ENCODE measurements at regions not wholly inside any gene's neighbourhood (a gene's known extent, or its start where the extent isn't known, plus 50 kb on each side); places are given as distances from the start of the nearest gene placed in this dataset.

- DNase-seq (ENCODE audit: low read depth, low spot score): no peak
- Histone ChIP-seq H3K4me3 (ENCODE audit: low read depth in 2 of 2, low read length in 2 of 2) (no peak overlapping the region), H3K27ac (ENCODE audit: low read length) (no peak overlapping the region), H3K36me3 (ENCODE audit: control insufficient read depth, insufficient read depth, low read length) (no peaks in the 10 kb centered on the region), H3K9me3 (ENCODE audit: control insufficient read depth, insufficient read depth, low read depth, low read length) (no peaks in the 10 kb centered on the region), H3K27me3 (ENCODE audit: control insufficient read depth, insufficient read depth, low read length) (no peaks in the 10 kb centered on the region), H3K4me1 (ENCODE audit: control insufficient read depth, insufficient read depth, low read length) (no peaks in the 10 kb centered on the region)
- TF ChIP-seq TCF7L2 (IDR thresholded peaks at IDR 0.05; ENCODE audit: low read depth, low read length) (no peak), SIN3A (IDR thresholded peaks at IDR 0.05; ENCODE audit: borderline replicate concordance, insufficient read depth, low read depth, low read length) (no peak), REST (IDR thresholded peaks at IDR 0.05; ENCODE audit: insufficient read depth in 1 of 2, low read depth in 2 of 2, low read length in 1 of 2) (no peak), POLR2AphosphoS5 (IDR thresholded peaks at IDR 0.05; ENCODE audit: low read depth, low read length) (no peak), CTCF (IDR thresholded peaks at IDR 0.05) (no peak)
- ChIA-PET CTCF (no interaction called here), POLR2A (no interaction called here)
- no peak for ATAC-seq
- BruUV-seq (replicated peaks): no TSS peak
- intact Hi-C loops (cut with micrococcal nuclease; ENCODE audit: unreplicated experiment): no loop called here
- in situ Hi-C loops (cut with HindIII; ENCODE audit: low pct_unique_long_range_greater_than_20kb, low sequenced_read_pairs): no loop called here
Observed at GRCh38 chr17:71296005-71296404, 824.8 kb upstream of the SOX9 start.

- POLR2A ChIA-PET: no interaction called here
- Histone ChIP-seq H3K4me3 (ENCODE audit: low read depth in 2 of 2, low read length in 2 of 2) (no peak overlapping the region), H3K4me1 (ENCODE audit: control insufficient read depth, insufficient read depth, low read length) (no peaks in the 10 kb centered on the region), H3K27me3 (ENCODE audit: control insufficient read depth, insufficient read depth, low read length) (no peaks in the 10 kb centered on the region), H3K27ac (ENCODE audit: low read length) (no peak overlapping the region), H3K9me3 (ENCODE audit: control insufficient read depth, insufficient read depth, low read depth, low read length) (no peaks in the 10 kb centered on the region), H3K36me3 (ENCODE audit: control insufficient read depth, insufficient read depth, low read length) (no peaks in the 10 kb centered on the region)
- intact Hi-C loops (cut with micrococcal nuclease; ENCODE audit: unreplicated experiment) (no loop called here), in situ Hi-C loops (cut with HindIII; ENCODE audit: low pct_unique_long_range_greater_than_20kb, low sequenced_read_pairs) (no loop called here)
- TF ChIP-seq CTCF (IDR thresholded peaks at IDR 0.05) (no peak), TCF7L2 (IDR thresholded peaks at IDR 0.05; ENCODE audit: low read depth, low read length) (no peak), SIN3A (IDR thresholded peaks at IDR 0.05; ENCODE audit: borderline replicate concordance, insufficient read depth, low read depth, low read length) (no peak), REST (IDR thresholded peaks at IDR 0.05; ENCODE audit: insufficient read depth in 1 of 2, low read depth in 2 of 2, low read length in 1 of 2) (no peak), POLR2AphosphoS5 (IDR thresholded peaks at IDR 0.05; ENCODE audit: low read depth, low read length) (no peak)
- BruUV-seq (replicated peaks): no TSS peak
- CTCF ChIA-PET: no interaction called here
- DNase-seq (ENCODE audit: low read depth, low spot score) (no peak), ATAC-seq (no peak)
Observed at GRCh38 chr17:71301063-71301462, 819.8 kb upstream of the SOX9 start.

All from Panc1 (cell line).